Esophagus (tissue), 2 donors: ENCODE measurements at regions not wholly inside any gene's neighbourhood (a gene's known extent, or its start where the extent isn't known, plus 50 kb on each side); places are given as distances from the start of the nearest gene placed in this dataset.
"Not testable (repeated sequence)": the region's sequence is repeated elsewhere in the genome, so short reads cannot be mapped to it uniquely, and the experiment has no call there.

ENCODE experiments used
- H3K27ac ChIP-seq, 2 donors: one replicate each; pipeline ENCODE4 v1.5.1; 2013; ENCODE audit warnings: low read depth in 2 of 2, mild to moderate bottlenecking in 2 of 2, inconsistent platforms in 1 of 2, low read length in 1 of 2, moderate library complexity in 1 of 2
- H3K27me3 ChIP-seq, 2 donors: one replicate each; pipeline ENCODE4 v1.6.1; 2013; ENCODE audit warnings: low read length in 2 of 2, control low read depth in 1 of 2, mild to moderate bottlenecking in 1 of 2; ENCODE audit not compliant: insufficient read depth in 2 of 2, control insufficient read depth in 1 of 2
- H3K36me3 ChIP-seq, 2 donors: one replicate each; pipeline ENCODE4 v1.6.1; 2013; ENCODE audit warnings: low read length in 1 of 2; ENCODE audit not compliant: control insufficient read depth in 2 of 2, insufficient read depth in 2 of 2
- H3K4me1 ChIP-seq, 2 donors: one replicate each; pipeline ENCODE4 v1.6.1; 2013; ENCODE audit warnings: low read length in 1 of 2; ENCODE audit not compliant: control insufficient read depth in 2 of 2, insufficient read depth in 2 of 2
- H3K4me3 ChIP-seq, 2 donors: one replicate each; pipeline ENCODE4 v1.5.1; 2013; ENCODE audit warnings: low read length in 2 of 2, mild to moderate bottlenecking in 2 of 2, low read depth in 1 of 2, moderate library complexity in 1 of 2
- H3K9me3 ChIP-seq, 2 donors: one replicate each; pipeline ENCODE4 v1.6.1; 2013; ENCODE audit warnings: mild to moderate bottlenecking in 2 of 2, low read depth in 1 of 2, low read length in 1 of 2, moderate library complexity in 1 of 2; ENCODE audit not compliant: control insufficient read depth in 2 of 2, insufficient read depth in 1 of 2
- WGBS, 2 donors: extraction: QIAGEN DNeasy Blood & Tissue Kit; methylation state at CpG; one replicate each; pipeline ENCODE4 v1.1.7; 2013; 5-methylcytosine and 5-hydroxymethylcytosine counted together
- donor health status: healthy with polysubstance abuse.
- donor health status: Bipolar disorder and iron deficiency.

DNA sequence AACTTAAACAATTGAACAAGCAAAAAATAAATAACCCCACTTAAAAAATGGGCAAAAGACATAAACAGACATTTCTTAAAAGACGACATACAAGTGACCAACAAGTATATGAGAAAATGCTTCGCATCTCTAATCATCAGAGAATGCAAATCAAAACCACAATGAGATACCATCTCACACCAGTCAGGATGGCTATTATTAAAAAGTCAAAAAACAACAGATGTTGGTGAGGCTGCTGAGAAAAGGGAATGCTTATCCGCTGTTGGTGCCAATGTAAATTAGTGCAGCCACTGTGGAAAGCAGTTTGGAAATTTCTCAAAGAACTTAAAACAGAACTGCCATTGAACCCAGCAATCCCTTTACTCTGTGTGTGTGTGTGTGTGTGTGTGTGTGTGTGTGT is 122.2 kb upstream of the TGFBR2 start:
- H3K4me3 ChIP-seq, H3K27ac ChIP-seq: not testable (repeated sequence)
- 95 to 96% methylated on average over 3 of the region's 3 CpGs for WGBS, 2 donors

DNA sequence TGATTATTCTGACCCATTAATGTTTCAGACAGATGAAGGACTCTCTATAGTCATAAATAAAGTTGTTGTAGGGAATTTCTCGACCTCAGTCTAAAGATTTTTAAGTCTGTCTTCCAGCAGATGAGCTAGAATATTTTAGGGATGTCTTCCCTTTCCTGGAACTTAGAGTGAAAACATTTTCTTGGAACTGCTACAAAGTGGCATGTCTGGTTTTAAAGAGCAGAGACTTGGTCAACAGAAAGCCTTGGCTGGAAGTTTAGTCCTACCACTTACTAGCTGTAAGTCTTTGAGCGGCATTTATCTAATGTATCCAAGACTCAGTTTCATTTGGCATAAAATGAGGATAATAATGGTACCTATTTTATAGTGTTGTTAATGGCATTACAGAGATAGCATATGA is 120.0 kb upstream of the TGFBR2 start:
- no peaks in the 10 kb centered on the region for H3K36me3 ChIP-seq
- H3K27ac ChIP-seq, result no peak overlapping the region
- H3K9me3 ChIP-seq, result no peaks in the 10 kb centered on the region
- no peaks in the 10 kb centered on the region for H3K27me3 ChIP-seq
- no peak overlapping the region for H3K4me3 ChIP-seq
- H3K4me1 ChIP-seq, result no peaks in the 10 kb centered on the region
- 73 to 84% methylated on average over 2 of the region's 2 CpGs for WGBS, 2 donors

More for the DNA sequence above, 122.2 kb upstream of the TGFBR2 start:
- not testable (repeated sequence) for H3K27me3 ChIP-seq, H3K9me3 ChIP-seq, H3K36me3 ChIP-seq, H3K4me1 ChIP-seq

DNA sequence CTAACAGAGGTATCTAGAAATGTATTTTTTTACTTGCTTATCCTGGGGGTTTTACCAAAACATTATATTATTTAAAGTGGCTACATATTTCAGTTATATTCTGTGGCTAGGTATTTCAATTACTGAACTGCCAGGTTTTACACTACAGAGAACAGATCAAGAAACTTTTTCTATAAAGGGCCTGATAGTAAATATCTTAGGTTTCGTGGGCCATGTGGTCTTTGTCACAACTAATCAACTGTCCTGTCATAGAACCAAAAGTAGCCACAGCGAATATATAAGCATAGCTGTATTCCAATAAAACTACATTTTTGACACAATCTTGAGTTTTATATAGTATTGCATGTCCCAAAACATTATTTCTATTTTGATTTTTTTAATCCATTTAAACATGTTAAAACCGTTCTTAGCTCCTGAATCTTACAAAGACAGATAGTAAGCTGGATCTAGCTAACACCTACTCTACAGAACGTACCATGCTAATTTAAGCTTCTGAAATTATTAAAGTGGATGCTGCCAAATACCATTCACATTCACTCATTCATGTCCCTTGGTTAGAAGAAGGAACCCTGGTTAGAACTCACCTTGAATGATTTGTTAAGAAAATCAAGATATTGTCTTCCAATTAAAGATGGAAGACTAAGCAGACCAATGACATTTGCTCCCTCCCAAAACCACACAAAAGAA is 118.2 kb upstream of the TGFBR2 start:
- H3K4me3 ChIP-seq, result no peak overlapping the region
- 91 to 94% methylated on average over 4 of the region's 4 CpGs for WGBS, 2 donors
- H3K4me1 ChIP-seq, result no peaks in the 10 kb centered on the region
- no peak overlapping the region for H3K27ac ChIP-seq
- no peaks in the 10 kb centered on the region for H3K9me3 ChIP-seq
- no peaks in the 10 kb centered on the region for H3K27me3 ChIP-seq
- no peaks in the 10 kb centered on the region for H3K36me3 ChIP-seq

GRCh38 chr3:30492322-30493192 is 113.8 kb upstream of the TGFBR2 start:
- Histone ChIP-seq H3K9me3 (no peaks in the 10 kb centered on the region), H3K36me3 (no peaks in the 10 kb centered on the region), H3K4me3 (no peak overlapping the region), H3K27ac (no peak overlapping the region), H3K4me1 (no peaks in the 10 kb centered on the region), H3K27me3 (no peaks in the 10 kb centered on the region)
- WGBS, 2 donors, result 83% methylated on average over 6 of the region's 6 CpGs

- Histone ChIP-seq H3K27ac (peak overlapping the region in 1 of 2 donors; percentile 42), H3K27me3 (no peaks in the 10 kb centered on the region), H3K36me3 (no peaks in the 10 kb centered on the region), H3K4me3 (no peak overlapping the region), H3K4me1 (no peaks in the 10 kb centered on the region), H3K9me3 (no peaks in the 10 kb centered on the region)
- WGBS, 2 donors, result 75 to 76% methylated on average over 2 of the region's 2 CpGs
Measured at GRCh38 chr3:30493911-30494311, 112.5 kb upstream of the TGFBR2 start.

DNA sequence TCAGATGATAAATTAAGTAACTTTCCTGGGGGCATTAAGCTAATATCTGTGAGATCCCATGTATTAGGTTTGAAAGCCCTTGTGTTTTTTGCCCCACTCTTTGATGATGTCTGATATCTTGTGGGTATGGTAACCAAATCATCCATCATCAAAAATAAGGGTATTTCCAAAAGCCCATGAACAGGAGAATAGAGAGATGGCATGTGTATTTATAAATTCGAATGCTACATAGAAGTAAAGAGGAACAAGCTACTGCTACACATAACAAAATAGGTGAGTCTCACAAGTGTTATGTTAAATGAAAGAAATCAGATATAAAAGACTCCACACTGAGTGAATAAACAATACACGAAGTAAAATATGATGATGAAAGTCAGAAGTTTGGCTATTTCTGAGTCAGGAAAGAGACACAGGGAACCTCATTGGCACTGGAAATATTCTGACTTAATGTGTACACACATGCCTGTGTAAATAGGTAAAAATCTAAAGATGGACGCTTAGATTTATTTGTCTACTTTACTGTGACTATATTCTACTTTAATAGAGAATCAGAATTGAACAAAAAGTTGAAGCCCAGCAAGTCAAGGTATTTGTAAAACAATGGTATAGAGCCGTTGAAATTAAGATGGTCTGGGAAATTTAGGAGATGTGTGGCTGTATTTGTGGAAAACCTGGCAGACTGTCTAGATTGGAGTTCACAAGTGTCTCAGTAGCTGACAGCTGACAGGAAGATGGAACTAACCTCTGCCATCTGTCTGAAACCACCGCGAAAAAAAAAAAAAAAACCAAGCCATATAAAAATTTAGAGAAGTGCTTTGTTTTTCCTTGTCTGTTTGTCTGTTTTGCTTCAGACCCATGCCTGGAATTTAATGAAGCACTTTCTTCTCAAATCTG is 111.0 kb upstream of the TGFBR2 start:
- H3K36me3 ChIP-seq, result no peaks in the 10 kb centered on the region
- no peaks in the 10 kb centered on the region for H3K27me3 ChIP-seq
- 59 to 68% methylated on average over 6 of the region's 6 CpGs for WGBS, 2 donors
- H3K4me3 ChIP-seq, result no peak overlapping the region
- no peak overlapping the region for H3K27ac ChIP-seq
- no peaks in the 10 kb centered on the region for H3K9me3 ChIP-seq
- H3K4me1 ChIP-seq, result no peaks in the 10 kb centered on the region

DNA sequence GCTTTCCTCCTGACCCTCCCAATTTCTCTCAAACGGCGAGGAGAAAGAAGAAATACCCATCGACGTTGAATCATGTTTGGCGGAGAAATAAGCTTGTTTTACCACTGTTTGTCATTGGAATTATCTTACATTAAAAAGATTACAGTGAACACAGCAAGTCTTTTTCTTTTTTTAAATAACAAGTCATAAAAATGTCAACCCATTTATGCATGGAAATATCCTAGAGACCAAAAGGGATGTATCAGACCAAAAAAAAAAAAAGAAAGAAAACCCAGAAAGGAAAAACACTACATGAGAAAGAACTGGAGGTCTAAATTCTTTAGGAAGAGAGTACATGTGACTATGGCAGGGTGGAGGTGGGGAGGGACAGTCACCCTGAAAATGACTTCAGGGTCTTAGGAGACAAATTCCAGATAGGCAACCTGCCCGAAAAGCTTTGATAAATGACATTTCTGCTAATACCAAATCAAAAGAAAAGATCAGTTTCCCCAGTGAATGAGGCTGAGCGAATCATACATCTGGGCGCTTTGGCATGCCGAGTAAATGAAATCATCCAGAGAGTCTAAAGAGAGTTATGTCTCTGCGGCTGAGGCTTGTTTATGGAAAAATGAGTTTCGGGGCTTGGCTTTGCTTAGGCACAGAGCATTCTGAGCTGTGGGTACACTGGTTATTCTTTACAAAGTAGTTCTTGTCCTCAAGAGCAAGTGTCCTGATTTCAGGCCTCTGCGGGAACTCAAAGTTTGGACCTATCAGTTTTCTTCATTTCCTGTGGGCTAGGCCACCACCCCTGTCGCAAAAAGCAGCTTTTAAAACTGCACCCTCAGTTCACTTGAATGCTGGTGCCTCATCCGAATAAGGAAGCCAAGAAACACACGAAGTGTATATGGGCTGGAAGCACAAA is 110.1 kb upstream of the TGFBR2 start:
- H3K27ac ChIP-seq, result peak overlapping the region; percentile 25 to 46
- H3K36me3 ChIP-seq, result no peaks in the 10 kb centered on the region
- 66 to 70% methylated on average over 15 of the region's 15 CpGs for WGBS, 2 donors
- H3K9me3 ChIP-seq, result no peaks in the 10 kb centered on the region
- H3K27me3 ChIP-seq, result no peaks in the 10 kb centered on the region
- no peak overlapping the region for H3K4me3 ChIP-seq
- H3K4me1 ChIP-seq, result no peaks in the 10 kb centered on the region

- Histone ChIP-seq H3K27me3 (no peaks in the 10 kb centered on the region), H3K36me3 (no peaks in the 10 kb centered on the region), H3K9me3 (no peaks in the 10 kb centered on the region), H3K4me3 (no peak overlapping the region), H3K4me1 (no peaks in the 10 kb centered on the region), H3K27ac (no peak overlapping the region)
- WGBS, 2 donors, result 89 to 100% methylated on average over 1 of the region's 1 CpG
Measured at GRCh38 chr3:30498587-30498967, 107.8 kb upstream of the TGFBR2 start.
